K562 (cell line): ENCODE measurements at regions not wholly inside any gene's neighbourhood (a gene's known extent, or its start where the extent isn't known, plus 50 kb on each side); places are given as distances from the start of the nearest gene placed in this dataset.

Source experiments
- COPS2 ChIP-seq: fragments of 450-650 bp; conservative IDR thresholded peaks from 2 replicates; pipeline ENCODE4 v1.6.1; 2016; ENCODE audit warnings: mild to moderate bottlenecking, moderate library complexity
- CTCF ChIP-seq, 3 experiments: IDR thresholded peaks in 2 of 3; conservative IDR thresholded peaks in 1 of 3; 2 replicates each; pipeline ENCODE4 v1.5.1; 2011 to 2012; ENCODE audit warnings: low read length in 3 of 3, mild to moderate bottlenecking in 3 of 3, control low read depth in 2 of 3, improper control_type of control experiment in 1 of 3, inconsistent platforms in 1 of 3, low read depth in 1 of 3, mixed read lengths in 1 of 3, moderate library complexity in 1 of 3; ENCODE audit not compliant: insufficient read depth in 2 of 3
- MEF2A ChIP-seq: IDR thresholded peaks from 2 replicates; pipeline ENCODE4 v1.6.1; 2011; ENCODE audit warnings: low read depth, mild to moderate bottlenecking, low read length, moderate library complexity; ENCODE audit not compliant: control insufficient read depth
- SIN3A ChIP-seq, 2 experiments: fragments of 150-350 bp in 1 of 2; IDR thresholded peaks; 2 replicates each; pipeline ENCODE4 v1.6.1; 2011 to 2016; ENCODE audit warnings: borderline replicate concordance in 2 of 2, low read depth in 2 of 2, low read length in 2 of 2, mild to moderate bottlenecking in 2 of 2, moderate library complexity in 2 of 2; ENCODE audit not compliant: control insufficient read depth in 1 of 2

- TF ChIP-seq MEF2A (no peak), COPS2 (no peak), CTCF (IDR thresholded peaks at IDR 0.05 in 2 of 3, conservative IDR thresholded peaks at IDR 0.05 in 1 of 3; ENCODE audit: insufficient read depth in 2 of 3, low read depth in 1 of 3, low read length in 3 of 3) (no peak), SIN3A (IDR thresholded peaks at IDR 0.05; ENCODE audit: borderline replicate concordance in 2 of 2, control insufficient read depth in 1 of 2, low read depth in 2 of 2, low read length in 2 of 2) (no peak)
Observed at GRCh38 chr3:107001635-107002034, 375.6 kb upstream of the CCDC54 start.
